ENCODE measurements at regions not wholly inside any gene's neighbourhood (a gene's known extent, or its start where the extent isn't known, plus 50 kb on each side); places are given as distances from the start of the nearest gene placed in this dataset.

- no peak for DNase-seq
Measured at GRCh38 chr20:24334830-24335229, 134.6 kb upstream of the SYNDIG1 start.

- no peak for DNase-seq
Measured at GRCh38 chr20:24332956-24333355, 136.5 kb upstream of the SYNDIG1 start.

GRCh38 chr20:24331939-24332338, 137.5 kb upstream of the SYNDIG1 start:
- DNase-seq, result no peak

- DNase-seq, result no peak
Measured at GRCh38 chr20:24328901-24329300, 140.5 kb upstream of the SYNDIG1 start.

GRCh38 chr20:24321973-24322372, 147.5 kb upstream of the SYNDIG1 start:
- DNase-seq, result no peak

- no peak for DNase-seq
Measured at GRCh38 chr20:24318569-24319352, 150.7 kb upstream of the SYNDIG1 start.

DNA sequence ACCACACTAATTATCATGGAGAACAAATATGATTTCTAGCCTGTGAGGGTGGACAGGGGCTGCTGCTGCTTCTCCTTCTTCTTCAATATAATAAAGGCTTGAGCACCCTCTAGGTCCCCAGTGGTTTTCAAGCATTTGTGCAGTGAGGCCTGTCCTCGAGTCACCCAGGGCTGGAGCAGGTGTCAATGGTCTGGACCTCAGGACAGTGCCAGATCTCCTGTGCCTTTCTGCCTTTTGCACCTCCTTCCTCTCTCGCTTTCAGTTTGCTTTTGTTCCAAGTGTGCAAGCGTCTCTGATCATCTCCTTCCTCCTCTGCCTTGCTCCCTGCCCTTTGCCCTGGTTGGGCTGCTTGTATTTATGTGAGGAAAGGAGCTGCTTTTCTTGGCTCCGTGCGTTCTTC, 152.2 kb upstream of the SYNDIG1 start:
- DNase-seq, result no peak

DNA sequence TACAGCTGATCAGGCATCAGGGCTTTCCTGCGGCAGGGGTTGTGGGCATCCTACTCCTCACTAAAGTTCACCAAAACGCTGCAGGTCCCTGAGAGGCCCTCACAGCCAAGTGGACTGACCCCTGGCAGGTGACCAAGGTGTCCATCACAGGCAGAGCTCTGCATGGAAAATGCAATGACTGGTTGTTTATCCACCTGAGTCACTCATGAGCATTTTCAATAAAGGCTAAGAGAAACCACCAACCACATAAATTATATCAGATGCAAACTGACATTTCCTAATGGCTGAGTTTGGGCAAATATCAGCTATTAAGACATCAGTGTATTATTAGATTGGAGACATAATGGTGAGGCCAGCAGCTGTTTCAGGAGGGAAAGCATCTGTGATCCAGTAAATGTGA, 152.7 kb upstream of the SYNDIG1 start:
- DNase-seq, result no peak

DNA sequence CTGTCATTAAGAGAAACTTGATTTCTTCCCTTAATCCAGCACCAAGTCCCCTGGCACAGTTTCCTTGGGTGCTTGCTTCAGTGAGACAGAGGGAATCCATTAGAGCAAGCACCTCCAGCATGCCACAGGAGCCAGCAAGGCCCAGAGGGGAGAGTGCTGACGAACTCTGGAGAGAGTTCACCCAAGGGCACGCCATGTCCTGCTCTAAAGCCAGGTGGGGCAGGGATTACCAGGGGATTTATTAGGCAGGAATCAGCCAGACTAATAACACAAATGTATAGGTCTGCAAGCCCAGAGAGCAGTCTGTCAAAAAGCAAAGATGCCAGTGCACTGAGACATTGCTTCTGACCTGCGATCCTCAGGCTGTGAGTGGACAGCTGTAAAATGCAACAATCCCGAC, 155.4 kb upstream of the SYNDIG1 start:
- no peak for DNase-seq

DNA sequence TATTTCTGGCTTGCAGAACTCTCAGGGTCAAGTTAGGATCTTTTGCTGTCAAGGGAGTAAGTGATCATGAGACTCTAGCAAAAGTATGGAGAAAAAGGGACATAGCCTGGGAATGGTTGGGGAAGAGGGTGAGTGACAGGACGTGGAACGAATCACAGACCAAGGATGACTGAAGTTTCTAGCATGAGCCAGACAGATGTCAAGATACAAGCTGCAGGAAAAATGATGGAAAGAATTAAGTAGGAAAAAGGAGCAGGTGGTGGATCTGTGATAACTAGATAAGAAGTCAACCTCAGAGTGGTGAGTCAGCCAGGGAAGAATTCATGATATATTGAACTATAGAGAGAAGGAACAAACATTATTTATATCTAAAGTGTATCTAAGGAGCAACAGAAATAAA, 159.8 kb upstream of the SYNDIG1 start:
- no peak for DNase-seq

DNA sequence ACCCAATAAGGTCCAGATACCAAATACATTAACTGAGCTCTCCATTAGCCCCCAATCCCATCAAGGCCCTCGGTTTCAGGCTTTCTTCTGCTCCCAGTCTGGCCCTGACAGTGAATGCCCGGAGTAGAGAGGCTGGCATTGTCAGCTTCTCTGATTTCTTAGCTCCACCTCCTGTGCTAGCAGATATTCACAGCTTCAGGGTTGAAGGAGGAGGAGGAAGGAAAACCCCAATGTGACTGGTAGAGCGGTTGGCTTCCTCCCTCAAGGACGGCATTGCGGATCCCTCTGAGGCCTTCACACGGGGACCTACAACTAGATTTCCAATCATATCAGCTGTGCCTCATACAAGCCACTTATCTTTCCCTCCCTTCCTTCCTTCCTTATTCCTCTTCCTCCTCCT, 164.1 kb upstream of the SYNDIG1 start:
- no peak for DNase-seq

- DNase-seq, result no peak
Measured at GRCh38 chr20:24304291-24304690, 165.1 kb upstream of the SYNDIG1 start.

DNA sequence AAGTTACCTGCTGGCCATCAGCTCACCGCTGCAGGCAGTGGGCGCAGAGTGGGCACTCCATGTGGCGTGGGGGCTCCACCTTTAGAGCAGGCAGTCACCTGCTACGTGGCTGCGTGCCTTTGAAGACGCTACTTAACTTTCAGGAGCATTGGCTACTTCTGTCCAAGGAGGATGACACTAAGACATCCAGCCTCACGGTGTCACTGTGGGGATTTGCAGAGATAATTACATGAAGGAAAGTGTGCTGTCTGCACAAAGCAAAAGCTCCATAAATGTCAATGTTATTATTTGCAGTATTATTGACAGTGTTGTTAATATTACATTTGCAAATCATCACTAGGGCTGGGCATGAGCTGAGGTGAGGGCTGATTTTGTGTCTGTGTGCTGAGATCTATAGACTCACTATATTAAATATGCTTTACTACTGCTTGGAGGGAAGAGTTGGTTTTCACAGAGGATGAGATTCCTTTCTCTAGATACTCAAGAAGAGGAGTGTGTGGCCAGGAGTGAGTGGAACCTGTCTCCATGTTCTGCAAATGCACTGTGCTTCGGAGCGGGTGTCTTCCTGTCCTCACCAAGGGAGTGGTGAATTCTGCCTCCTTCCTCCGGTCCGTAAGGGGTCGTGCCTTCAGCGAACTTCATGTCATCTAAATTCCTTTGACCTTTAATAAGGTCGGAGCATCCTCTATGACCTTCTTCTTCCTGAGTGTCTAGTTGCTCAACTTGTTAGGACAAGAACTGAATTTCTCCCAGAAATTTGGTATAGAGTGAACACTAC, 165.8 kb upstream of the SYNDIG1 start:
- no peak for DNase-seq

- DNase-seq, result no peak
Measured at GRCh38 chr20:24297993-24298392, 171.4 kb upstream of the SYNDIG1 start.

DNA sequence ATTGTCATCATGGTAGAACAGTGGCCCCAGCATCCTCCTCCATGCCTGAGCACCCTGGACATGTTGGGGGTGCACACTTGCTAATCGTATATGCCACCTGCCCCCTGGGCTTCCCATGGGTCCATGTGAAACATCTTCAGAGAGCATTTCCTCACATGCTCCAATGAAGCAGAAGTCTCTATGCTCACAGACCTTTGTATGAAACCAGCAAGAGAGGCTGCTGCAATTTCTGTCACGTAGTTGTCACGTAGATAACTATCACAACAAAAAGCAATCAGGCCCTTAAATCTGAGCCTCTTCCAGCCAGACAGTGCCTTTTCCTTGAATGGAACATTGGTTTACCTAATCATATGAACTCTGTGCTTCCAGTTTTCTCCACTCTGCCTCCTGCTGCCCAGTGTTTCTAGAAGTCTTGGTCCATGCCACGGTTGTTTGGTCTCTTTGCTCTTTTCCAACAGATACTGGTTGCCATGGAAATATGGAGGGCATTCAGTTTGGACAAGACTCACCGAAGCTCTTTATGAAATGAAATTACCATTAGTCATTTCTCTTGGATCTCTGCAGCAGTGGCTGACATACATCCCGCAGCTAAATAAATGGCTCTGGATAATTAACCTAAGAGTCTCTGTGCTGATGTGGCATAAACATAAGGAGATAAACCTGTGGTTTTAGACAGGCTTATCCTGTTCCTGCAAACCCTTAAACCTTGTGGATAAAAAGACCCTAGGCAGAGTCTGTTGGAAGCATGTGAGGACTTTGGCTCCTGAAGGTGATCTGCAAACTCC, 172.8 kb upstream of the SYNDIG1 start:
- no peak for DNase-seq

DNA sequence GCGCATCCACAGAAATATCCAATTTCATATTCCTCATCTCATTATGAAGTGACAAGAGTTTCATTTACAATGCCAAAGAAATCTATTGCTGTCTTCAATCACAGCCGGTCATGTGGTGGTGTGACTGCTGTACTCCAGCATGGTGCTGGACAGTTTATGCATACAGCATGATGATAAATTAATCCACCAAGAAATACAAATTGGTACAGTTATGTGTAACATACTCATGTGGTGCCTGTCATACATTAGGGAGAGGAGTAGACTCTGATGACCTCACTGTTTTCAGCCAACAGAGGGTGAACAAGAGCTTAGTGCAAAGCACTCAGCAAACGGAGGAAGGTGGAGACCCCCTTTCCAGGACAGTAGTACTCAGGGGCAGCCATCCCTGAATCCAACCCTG, 178.4 kb upstream of the SYNDIG1 start:
- no peak for DNase-seq

DNA sequence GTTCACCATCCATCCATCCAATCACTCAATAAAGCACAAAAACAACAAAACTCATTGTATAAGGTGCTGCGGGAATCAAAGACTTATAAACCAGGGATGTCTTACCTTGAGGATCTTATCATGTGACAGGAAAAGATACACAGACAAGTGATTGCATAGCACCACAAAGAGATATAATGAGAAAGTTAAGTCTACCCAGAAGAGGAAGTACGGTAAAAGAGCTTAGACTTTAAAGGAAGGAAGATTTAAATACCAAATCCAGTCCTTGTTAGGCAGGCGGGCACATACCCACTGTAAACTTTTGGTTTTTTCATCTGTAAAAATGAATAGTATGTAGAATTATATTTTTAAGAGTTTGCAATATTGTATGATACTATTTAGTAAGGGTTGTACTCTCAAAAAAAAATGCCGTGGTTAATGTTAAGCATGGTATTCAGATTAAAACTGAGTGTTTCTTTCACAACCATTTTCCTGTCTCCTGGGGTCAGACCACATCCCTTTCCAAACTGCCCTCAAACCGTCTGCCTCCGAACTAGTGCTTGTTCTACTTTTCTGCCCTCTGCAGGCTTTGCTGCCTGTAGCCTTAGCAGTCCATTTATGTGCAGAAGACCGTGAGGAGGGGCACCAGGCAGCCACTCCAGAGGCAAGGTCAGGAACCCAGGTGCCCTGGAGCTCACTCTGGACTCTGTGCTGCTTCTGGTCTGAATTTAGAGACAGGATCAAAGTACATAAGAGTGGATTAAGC, 179.5 kb upstream of the SYNDIG1 start:
- DNase-seq, result no peak

GRCh38 chr20:24283186-24283585, 186.2 kb upstream of the SYNDIG1 start:
- no peak for DNase-seq

GRCh38 chr20:24277196-24277595, 192.2 kb upstream of the SYNDIG1 start:
- no peak for DNase-seq

GRCh38 chr20:24275946-24276705, 193.3 kb upstream of the SYNDIG1 start:
- DNase-seq, result no peak

DNA sequence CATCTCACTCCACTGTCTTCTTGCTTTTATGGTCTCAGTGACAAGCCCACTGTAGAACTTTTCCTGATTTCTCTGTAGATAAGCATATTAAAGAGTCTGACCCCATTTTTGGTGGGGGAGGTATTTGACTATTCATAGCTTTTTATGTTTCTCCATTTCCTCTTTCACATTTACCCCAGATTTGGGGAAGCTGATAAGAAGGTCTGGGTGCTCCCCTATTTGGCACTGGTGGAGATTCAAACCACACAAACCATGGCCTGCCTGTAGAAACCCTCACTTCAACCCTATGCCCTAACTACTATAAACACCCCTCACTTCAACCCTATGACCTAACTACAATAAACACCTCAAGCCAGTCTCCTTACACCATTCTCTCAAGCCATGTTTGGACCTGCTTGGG, 196.2 kb upstream of the SYNDIG1 start:
- no peak for DNase-seq

GRCh38 chr20:24261351-24261750, 208.1 kb upstream of the SYNDIG1 start:
- DNase-seq, result no peak
